Gastroesophageal sphincter (tissue), 4 donors: ENCODE measurements at regions not wholly inside any gene's neighbourhood (a gene's known extent, or its start where the extent isn't known, plus 50 kb on each side); places are given as distances from the start of the nearest gene placed in this dataset.
"Not testable (repeated sequence)": the region's sequence is repeated elsewhere in the genome, so short reads cannot be mapped to it uniquely, and the experiment has no call there.

Experiments
- ATAC-seq: fragments of 150-250 bp; one replicate; pipeline ENCODE4 v1.9.1; 2016; ENCODE audit warnings: mild to moderate bottlenecking, moderate library complexity
- H3K27ac ChIP-seq, 4 donors: fragments of 200-600 bp; sonication (generic) in 3 of 4; 1 replicate in 3 of 4; 2 replicates in 1 of 4; pipeline ENCODE4 v1.5.1; 2016 to 2019
- H3K27me3 ChIP-seq: fragments of 200-600 bp; sonication (generic); one replicate; pipeline ENCODE4 v1.5.1; 2019
- H3K36me3 ChIP-seq, 2 donors: fragments of 200-600 bp; sonication (generic); one replicate each; pipeline ENCODE4 v1.5.1; 2019; ENCODE audit warnings: control low read depth in 1 of 2
- H3K4me1 ChIP-seq, 3 donors: fragments of 200-600 bp; sonication (generic); 1 replicate in 2 of 3; 2 replicates in 1 of 3; pipeline ENCODE4 v1.5.1; 2016 to 2019; ENCODE audit warnings: control low read depth in 2 of 3
- H3K4me3 ChIP-seq, 2 donors: fragments of 200-600 bp; sonication (generic); one replicate each; pipeline ENCODE4 v1.5.1; 2019; ENCODE audit warnings: mild to moderate bottlenecking in 1 of 2, moderate library complexity in 1 of 2
- H3K9me3 ChIP-seq, 3 donors: fragments of 200-600 bp; sonication (generic); one replicate each; pipeline ENCODE4 v1.5.1; 2017 to 2019; ENCODE audit warnings: control low read depth in 2 of 3
- CTCF ChIP-seq, 4 experiments: fragments of 200-600 bp in 2 of 4; fragments of 450-650 bp in 2 of 4; sonication (generic) in 1 of 4; IDR thresholded peaks; one replicate each; pipeline ENCODE4 v1.5.1; 2017 to 2019; ENCODE audit warnings: antibody characterized with exemption in 4 of 4, mild to moderate bottlenecking in 2 of 4, moderate library complexity in 2 of 4
- EP300 ChIP-seq: sonication (generic); formaldehyde crosslinking; IDR thresholded peaks from one replicate; pipeline ENCODE4 v1.6.1; 2017; ENCODE audit warnings: antibody characterized with exemption, mild to moderate bottlenecking
- POLR2A ChIP-seq, 2 donors: fragments of 450-650 bp; IDR thresholded peaks; one replicate each; pipeline ENCODE4 v1.6.1; 2017; ENCODE audit warnings: antibody characterized with exemption in 2 of 2, mild to moderate bottlenecking in 2 of 2, moderate library complexity in 1 of 2
- POLR2AphosphoS5 ChIP-seq: sonication (generic); formaldehyde crosslinking; IDR thresholded peaks from one replicate; pipeline ENCODE4 v1.6.1; 2017; ENCODE audit warnings: antibody characterized with exemption
- WGBS, 2 donors: methylation state at CpG; one replicate each; pipeline ENCODE4 v1.1.5; 2018; ENCODE audit warnings: low coverage in 1 of 2; 5-methylcytosine and 5-hydroxymethylcytosine counted together

GRCh38 chr5:148740966-148741742, 85.3 kb upstream of the ADRB2 start:
- Histone ChIP-seq H3K27ac (no peak overlapping the region), H3K4me1 (peaks cover 0 to 21% (median 3%) of the 10 kb centered on the region in 3 donors), H3K4me3 (no peak overlapping the region), H3K9me3 (no peaks in the 10 kb centered on the region), H3K36me3 (no peaks in the 10 kb centered on the region), H3K27me3 (no peaks in the 10 kb centered on the region)
- TF ChIP-seq POLR2AphosphoS5 (no peak), POLR2A (IDR thresholded peaks at IDR 0.05) (no peak), EP300 (no peak), CTCF (IDR thresholded peaks at IDR 0.05) (peak; percentile 49 to 86 (median 74))
- 31 to 35% methylated on average over 6 to 8 of the region's 9 CpGs for WGBS, 2 donors
- peak; percentile 36 for ATAC-seq

GRCh38 chr5:148741766-148742165, 84.6 kb upstream of the ADRB2 start:
- ATAC-seq, H3K27ac ChIP-seq, H3K9me3 ChIP-seq, H3K27me3 ChIP-seq, H3K4me3 ChIP-seq, H3K36me3 ChIP-seq: not testable (repeated sequence)
- WGBS, 2 donors, result 53 to 69% methylated on average over 3 of the region's 3 CpGs
- H3K4me1 ChIP-seq, result peaks cover 0 to 15% (median 3%) of the 10 kb centered on the region in 3 donors

- not testable (repeated sequence) for H3K27me3 ChIP-seq, H3K27ac ChIP-seq, H3K4me3 ChIP-seq, H3K36me3 ChIP-seq, ATAC-seq, H3K9me3 ChIP-seq
- 90% methylated on average over 1 of the region's 1 CpG; no CpG with 5 or more reads in 1 of the 2 donors for WGBS, 2 donors
- H3K4me1 ChIP-seq, result peaks cover 0 to 15% (median 3%) of the 10 kb centered on the region in 3 donors
Measured at GRCh38 chr5:148744380-148744779, 82.0 kb upstream of the ADRB2 start.

GRCh38 chr5:148746826-148747535, 79.4 kb upstream of the ADRB2 start:
- H3K36me3 ChIP-seq, result no peaks in the 10 kb centered on the region
- TF ChIP-seq POLR2AphosphoS5 (no peak), EP300 (no peak), CTCF (IDR thresholded peaks at IDR 0.05) (no peak), POLR2A (IDR thresholded peaks at IDR 0.05) (no peak)
- no peak overlapping the region for H3K4me3 ChIP-seq
- no peak overlapping the region for H3K27ac ChIP-seq
- 36% methylated on average over 2 of the region's 2 CpGs; no CpG with 5 or more reads in 1 of the 2 donors for WGBS, 2 donors
- no peaks in the 10 kb centered on the region for H3K27me3 ChIP-seq
- no peaks in the 10 kb centered on the region for H3K9me3 ChIP-seq
- ATAC-seq, result no peak
- H3K4me1 ChIP-seq, result no peaks in the 10 kb centered on the region

- no peak overlapping the region for H3K4me3 ChIP-seq
- WGBS, 2 donors, result 42 to 46% methylated on average over 2 of the region's 2 CpGs
- H3K4me1 ChIP-seq, result no peaks in the 10 kb centered on the region
- no peaks in the 10 kb centered on the region for H3K27me3 ChIP-seq
- no peak for ATAC-seq
- no peaks in the 10 kb centered on the region for H3K36me3 ChIP-seq
- no peak overlapping the region for H3K27ac ChIP-seq
- H3K9me3 ChIP-seq, result no peaks in the 10 kb centered on the region
- no peak for TF ChIP-seq CTCF (IDR thresholded peaks at IDR 0.05)
- no peak for TF ChIP-seq EP300
- no peak for TF ChIP-seq POLR2AphosphoS5
- no peak for TF ChIP-seq POLR2A (IDR thresholded peaks at IDR 0.05)
Measured at GRCh38 chr5:148747536-148747906, 78.9 kb upstream of the ADRB2 start.
